Dendritic cell treated with granulocyte-macrophage colony-stimulating factor and Interleukin-4, amounts not matched to agents 40 ng/mL and 50 ng/mL, for 4 days (primary cell): ENCODE measurements at regions not wholly inside any gene's neighbourhood (a gene's known extent, or its start where the extent isn't known, plus 50 kb on each side); places are given as distances from the start of the nearest gene placed in this dataset.

Experiments
- H3K27ac Mint-ChIP-seq: one replicate; pipeline ENCODE4 v1.8.0; 2022; ENCODE audit warnings: mild to moderate bottlenecking, mixed read lengths
- H3K27me3 Mint-ChIP-seq: one replicate; pipeline ENCODE4 v1.8.0; 2022; ENCODE audit warnings: mild to moderate bottlenecking, mixed read lengths
- H3K36me3 Mint-ChIP-seq: one replicate; pipeline ENCODE4 v1.8.0; 2022; ENCODE audit warnings: low read depth, mixed read lengths
- H3K4me1 Mint-ChIP-seq: one replicate; pipeline ENCODE4 v1.8.0; 2022; ENCODE audit warnings: low read depth, mixed read lengths
- H3K4me3 Mint-ChIP-seq: one replicate; pipeline ENCODE4 v1.8.0; 2022; ENCODE audit warnings: mild to moderate bottlenecking, moderate library complexity, mixed read lengths
- H3K9me3 Mint-ChIP-seq: one replicate; pipeline ENCODE4 v1.8.0; 2022; ENCODE audit warnings: mixed read lengths
- intact Hi-C: fragments of 100-400 bp; cut with micrococcal nuclease; formaldehyde crosslinking; loops from one replicate; pipeline ENCODE4 v1.15.0; 2022

DNA sequence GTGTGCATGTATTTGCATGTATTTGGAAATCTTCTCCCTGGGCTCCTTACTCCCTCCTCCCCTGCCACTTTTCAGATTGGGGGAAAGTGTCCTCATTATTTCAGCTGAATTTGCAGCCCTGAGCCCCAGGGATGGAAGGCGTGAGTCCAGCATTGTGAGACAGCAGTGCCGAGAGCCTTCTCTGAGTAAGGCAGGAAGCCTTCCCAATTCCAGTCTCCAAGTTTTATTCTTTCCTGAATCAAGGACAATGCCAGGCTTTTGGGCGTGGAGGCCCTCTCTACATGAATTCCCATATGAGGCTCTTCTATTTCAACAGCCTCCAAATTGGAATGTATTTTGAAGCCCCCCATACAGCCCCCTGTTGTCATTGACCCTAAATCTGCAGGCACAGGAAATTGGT is 163.5 kb downstream of the ACKR3 start:
- Mint-ChIP-seq H3K27ac (no peak overlapping the region), H3K4me3 (no peak overlapping the region), H3K27me3 (peaks cover 28% of the 10 kb centered on the region), H3K9me3 (no peaks in the 10 kb centered on the region), H3K4me1 (peaks cover 7% of the 10 kb centered on the region), H3K36me3 (no peaks in the 10 kb centered on the region)
- intact Hi-C loops, result no loop called here

DNA sequence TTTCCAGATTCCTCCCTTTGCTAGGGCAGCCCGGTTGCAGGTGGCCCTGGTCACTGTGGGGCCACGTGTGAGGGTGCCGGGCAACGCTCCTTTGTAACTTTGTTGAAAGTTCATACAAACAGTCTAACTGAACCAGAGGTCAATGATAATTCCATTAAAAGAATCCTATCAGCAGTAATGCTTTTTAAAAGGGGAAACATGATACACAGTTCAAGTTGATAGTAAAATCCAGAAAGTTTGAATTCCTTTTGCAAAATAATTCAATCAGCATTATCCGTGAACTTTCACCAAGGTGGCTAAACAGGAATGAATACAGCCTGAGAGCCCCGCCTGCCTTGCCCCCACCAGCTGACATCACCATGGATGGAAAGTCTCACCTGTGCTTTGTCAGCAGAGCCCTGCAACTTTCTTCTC is 166.2 kb downstream of the ACKR3 start:
- peaks cover 35% of the 10 kb centered on the region for H3K27me3 Mint-ChIP-seq
- no peak overlapping the region for H3K4me3 Mint-ChIP-seq
- peaks cover 11% of the 10 kb centered on the region for H3K9me3 Mint-ChIP-seq
- H3K27ac Mint-ChIP-seq, result no peak overlapping the region
- peaks cover 14% of the 10 kb centered on the region for H3K4me1 Mint-ChIP-seq
- intact Hi-C loops, result no loop called here
- H3K36me3 Mint-ChIP-seq, result no peaks in the 10 kb centered on the region

DNA sequence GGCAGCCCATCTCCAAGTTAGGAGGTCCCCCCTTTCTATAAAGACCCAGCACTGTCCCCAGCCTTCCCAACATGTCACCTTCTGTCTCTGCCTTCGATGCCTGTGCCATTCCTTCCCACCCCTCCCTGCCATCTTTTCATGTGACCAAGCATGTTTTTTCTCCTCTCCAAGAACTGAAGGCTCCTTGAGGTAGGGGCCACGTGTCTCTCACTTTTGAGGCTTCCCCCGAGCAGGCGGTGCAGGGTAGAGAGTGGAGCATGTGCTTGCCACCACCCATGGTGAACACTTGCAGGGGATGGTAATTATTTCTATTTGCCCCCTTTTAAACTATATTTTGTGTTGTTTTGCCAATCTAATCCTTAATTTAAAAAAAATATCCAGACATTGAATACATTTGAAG is 168.4 kb downstream of the ACKR3 start:
- Mint-ChIP-seq H3K4me3 (no peak overlapping the region), H3K27ac (no peak overlapping the region), H3K27me3 (peaks cover 34% of the 10 kb centered on the region), H3K9me3 (peaks cover 11% of the 10 kb centered on the region), H3K36me3 (no peaks in the 10 kb centered on the region), H3K4me1 (peaks cover 17% of the 10 kb centered on the region)
- intact Hi-C loops, result no loop called here

DNA sequence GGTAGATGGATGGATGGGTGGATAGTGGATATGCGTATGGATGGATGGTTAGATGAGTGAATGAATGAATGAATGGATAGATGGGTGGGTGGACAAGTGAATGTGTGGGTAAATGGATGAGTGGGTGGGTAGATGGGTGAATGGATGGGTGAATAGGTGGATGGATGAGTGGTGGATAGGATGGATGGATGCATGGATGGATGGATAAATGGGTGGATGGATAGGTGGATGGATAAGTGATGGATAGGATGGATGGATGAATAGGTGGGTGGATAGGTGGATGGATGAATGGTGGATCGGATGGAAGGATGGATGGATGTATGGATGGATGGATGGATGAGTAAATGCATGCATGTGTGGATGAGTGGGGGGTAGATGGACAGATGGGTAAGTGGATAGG is 169.3 kb downstream of the ACKR3 start:
- H3K27me3 Mint-ChIP-seq, result peaks cover 29% of the 10 kb centered on the region
- no peak overlapping the region for H3K27ac Mint-ChIP-seq
- H3K4me3 Mint-ChIP-seq, result no peak overlapping the region
- H3K9me3 Mint-ChIP-seq, result peaks cover 11% of the 10 kb centered on the region
- H3K36me3 Mint-ChIP-seq, result no peaks in the 10 kb centered on the region
- peaks cover 25% of the 10 kb centered on the region for H3K4me1 Mint-ChIP-seq
- intact Hi-C loops, result no loop called here

DNA sequence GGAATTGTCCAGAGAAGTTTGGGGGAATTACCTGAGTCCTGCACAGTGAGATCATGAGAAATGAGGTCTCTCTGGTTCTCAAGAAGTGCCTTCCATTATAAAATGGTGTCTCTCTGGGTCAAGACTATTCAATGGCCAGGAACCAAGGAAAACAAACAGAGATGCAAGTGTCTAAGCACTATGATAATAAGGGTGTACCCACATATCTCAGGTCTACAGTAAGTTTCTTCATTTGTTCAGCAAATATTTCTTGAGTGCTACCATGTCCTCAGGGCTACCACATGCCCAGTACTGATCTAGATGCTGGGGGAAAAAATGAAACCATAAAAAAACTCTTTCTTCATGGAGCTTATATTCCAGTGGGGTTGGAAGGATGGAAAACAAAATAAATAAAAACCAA is 170.0 kb downstream of the ACKR3 start:
- Mint-ChIP-seq H3K27me3 (peaks cover 33% of the 10 kb centered on the region), H3K27ac (no peak overlapping the region), H3K4me3 (no peak overlapping the region), H3K36me3 (no peaks in the 10 kb centered on the region), H3K9me3 (peaks cover 11% of the 10 kb centered on the region), H3K4me1 (peaks cover 31% of the 10 kb centered on the region)
- intact Hi-C loops, result no loop called here

DNA sequence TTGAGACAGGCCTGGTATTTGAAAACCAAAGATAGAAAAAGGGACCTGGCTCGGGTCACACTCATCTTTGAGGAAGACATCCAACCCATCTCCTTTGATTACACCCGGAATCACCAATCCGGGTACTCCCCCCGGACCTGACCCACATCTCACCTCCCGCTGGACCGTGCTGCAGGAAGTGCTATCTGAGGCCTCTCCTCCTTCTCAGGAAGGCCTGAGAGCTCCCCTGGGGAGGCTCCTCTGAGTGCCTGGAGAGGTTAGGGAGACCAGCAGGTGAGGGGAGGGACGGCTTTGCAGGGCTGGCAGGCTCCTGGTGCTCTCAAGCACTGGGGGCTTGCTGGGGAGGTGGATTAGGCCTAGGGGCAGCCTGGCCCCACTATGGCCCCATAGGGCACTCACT is 170.9 kb downstream of the ACKR3 start:
- peaks cover 31% of the 10 kb centered on the region for H3K4me1 Mint-ChIP-seq
- peaks cover 30% of the 10 kb centered on the region for H3K27me3 Mint-ChIP-seq
- H3K4me3 Mint-ChIP-seq, result no peak overlapping the region
- no peaks in the 10 kb centered on the region for H3K36me3 Mint-ChIP-seq
- H3K9me3 Mint-ChIP-seq, result peaks cover 11% of the 10 kb centered on the region
- H3K27ac Mint-ChIP-seq, result no peak overlapping the region
- intact Hi-C loops, result no loop called here

DNA sequence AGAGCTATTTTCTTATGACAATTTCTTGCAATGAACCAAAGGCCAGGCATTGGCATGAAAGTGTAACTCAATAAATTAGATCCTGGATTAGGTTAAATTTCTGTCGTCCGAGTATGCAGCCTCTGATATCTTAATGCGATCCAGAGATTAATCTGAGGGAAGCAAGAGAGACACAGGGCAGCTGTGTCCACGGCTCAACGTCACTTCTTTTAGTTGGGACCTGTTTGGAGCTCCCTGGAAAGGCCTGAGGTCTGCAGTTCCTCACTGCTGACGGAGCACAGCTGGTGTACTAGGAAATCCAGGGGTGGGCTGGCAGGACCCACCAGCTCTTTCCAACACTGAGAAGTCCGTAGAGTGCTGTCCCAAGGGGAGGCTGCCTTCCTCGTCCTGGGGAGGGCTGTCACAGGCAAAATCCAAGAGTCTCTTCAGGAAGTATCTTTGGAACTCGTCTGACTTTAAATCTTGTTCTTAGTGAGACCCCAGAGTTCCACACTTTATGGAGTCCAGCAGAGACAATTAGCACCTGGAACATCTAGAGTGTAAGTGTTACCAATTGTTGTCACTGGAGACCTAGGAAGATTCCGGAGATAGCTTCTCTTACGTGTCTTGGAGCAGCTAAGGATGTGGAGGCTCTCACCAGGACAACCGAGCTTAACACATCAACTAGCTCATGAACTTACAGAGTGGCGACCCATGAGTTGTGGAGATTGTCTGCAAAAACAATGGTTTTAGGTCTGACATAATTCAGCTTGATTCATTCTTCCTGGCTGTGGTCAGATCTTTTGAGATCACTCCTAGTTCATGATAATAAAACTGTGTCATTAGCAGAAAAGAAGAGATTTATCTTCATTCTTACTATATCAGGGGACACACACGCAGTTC is 173.7 kb downstream of the ACKR3 start:
- peaks cover 10% of the 10 kb centered on the region for H3K9me3 Mint-ChIP-seq
- no peak overlapping the region for H3K27ac Mint-ChIP-seq
- intact Hi-C loops, result no loop called here
- no peaks in the 10 kb centered on the region for H3K36me3 Mint-ChIP-seq
- peaks cover 43% of the 10 kb centered on the region for H3K4me1 Mint-ChIP-seq
- H3K4me3 Mint-ChIP-seq, result no peak overlapping the region
- H3K27me3 Mint-ChIP-seq, result peaks cover 13% of the 10 kb centered on the region

DNA sequence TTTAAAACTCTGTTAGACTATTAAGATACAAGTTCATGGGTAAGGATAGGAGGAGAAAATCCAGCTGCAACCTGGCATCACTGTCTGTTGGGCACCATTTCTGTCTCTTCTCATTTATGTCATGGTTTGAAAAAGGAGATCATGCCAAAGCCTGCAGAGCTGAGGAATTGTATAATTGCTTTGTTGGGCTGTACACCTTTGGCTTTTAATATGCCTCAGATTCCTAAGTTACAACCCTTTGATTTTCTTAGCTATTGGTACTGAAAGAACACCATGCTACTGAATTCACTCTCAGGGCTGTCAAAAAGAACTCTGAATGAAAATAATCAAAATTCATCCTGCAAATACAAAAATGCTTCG is 174.3 kb downstream of the ACKR3 start:
- intact Hi-C loops, result no loop called here
- Mint-ChIP-seq H3K4me1 (peaks cover 49% of the 10 kb centered on the region), H3K4me3 (no peak overlapping the region), H3K27me3 (peaks cover 8% of the 10 kb centered on the region), H3K9me3 (peaks cover 4% of the 10 kb centered on the region), H3K27ac (no peak overlapping the region), H3K36me3 (no peaks in the 10 kb centered on the region)

DNA sequence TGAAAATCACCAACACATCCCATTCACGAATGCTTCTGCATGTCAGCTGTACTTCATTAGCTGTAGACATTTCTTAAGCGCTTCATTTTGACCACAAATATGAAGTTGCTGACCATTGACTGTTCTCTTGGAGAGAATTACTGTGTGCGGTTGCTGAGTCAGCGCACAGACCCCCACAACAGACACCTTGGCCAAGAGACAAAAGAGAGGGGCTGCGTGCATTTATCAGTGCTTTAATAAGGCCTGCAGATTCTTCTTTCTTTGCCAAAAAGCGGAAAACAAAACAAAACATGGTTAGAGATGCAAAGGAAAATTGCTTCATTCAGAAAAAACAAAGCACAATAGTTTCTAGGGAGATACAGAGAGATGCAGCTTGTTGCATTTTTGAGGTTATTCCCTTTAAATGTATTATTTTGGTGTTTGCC is 174.7 kb downstream of the ACKR3 start:
- Mint-ChIP-seq H3K27me3 (peaks cover 9% of the 10 kb centered on the region), H3K36me3 (no peaks in the 10 kb centered on the region), H3K9me3 (no peaks in the 10 kb centered on the region), H3K4me1 (peaks cover 53% of the 10 kb centered on the region), H3K4me3 (no peak overlapping the region), H3K27ac (no peak overlapping the region)
- intact Hi-C loops, result no loop called here

DNA sequence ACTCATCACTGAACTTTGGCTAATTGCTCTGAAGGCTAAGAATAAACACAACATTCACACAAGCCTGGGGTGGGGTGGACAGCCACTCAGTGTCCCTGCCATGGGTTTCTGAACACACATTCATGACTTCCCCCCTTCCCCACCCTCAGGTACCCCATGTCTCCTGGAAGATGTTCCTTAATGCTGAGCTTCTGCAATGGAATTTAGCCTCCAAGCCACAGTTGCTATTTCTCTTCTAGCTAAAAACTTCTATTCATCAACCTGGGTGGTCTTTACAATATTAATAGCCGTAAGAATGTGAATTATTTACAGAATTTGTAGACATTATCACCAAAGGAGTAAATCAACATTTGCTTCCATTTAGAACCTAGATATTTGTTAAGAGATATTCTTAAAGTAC is 175.1 kb downstream of the ACKR3 start:
- H3K9me3 Mint-ChIP-seq, result no peaks in the 10 kb centered on the region
- peaks cover 13% of the 10 kb centered on the region for H3K27me3 Mint-ChIP-seq
- H3K4me3 Mint-ChIP-seq, result no peak overlapping the region
- peaks cover 57% of the 10 kb centered on the region for H3K4me1 Mint-ChIP-seq
- H3K27ac Mint-ChIP-seq, result no peak overlapping the region
- intact Hi-C loops, result no loop called here
- H3K36me3 Mint-ChIP-seq, result no peaks in the 10 kb centered on the region

DNA sequence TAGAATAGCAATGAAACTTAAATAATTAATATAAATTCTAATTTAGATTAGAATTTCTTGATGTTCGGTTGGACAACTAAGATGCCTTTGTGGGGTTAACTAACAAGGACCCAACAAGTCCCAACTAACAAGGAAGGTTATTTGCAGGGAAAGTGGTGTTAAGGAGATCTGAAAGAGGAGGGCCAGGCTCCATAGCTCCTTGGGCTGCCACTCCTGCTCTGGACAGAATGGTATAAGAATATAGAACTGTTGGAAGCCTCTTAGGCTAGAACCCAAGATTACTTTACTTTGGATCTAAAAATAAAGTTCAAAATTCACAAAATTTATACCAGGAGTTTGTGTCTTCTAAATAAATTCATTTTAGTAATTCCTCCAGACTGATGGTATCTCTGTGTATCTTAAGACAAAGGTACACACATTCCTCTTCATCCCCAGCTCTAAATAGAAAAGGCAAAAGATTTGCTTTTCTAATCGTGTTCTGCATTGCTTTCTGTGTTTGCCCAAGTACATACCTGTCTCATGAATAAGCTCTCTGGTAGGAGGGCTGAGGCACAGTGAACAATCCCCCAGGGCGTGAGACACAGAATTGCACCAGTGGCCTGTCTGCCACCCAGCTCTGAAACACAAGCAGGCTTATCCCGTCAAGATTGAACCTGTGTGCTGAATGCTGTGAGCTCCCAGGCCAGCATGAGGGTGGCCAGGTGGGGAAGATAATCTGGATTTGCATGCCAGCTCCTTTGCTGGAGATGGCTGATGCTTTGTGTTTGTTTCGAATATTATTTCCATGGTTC is 176.0 kb downstream of the ACKR3 start:
- H3K4me3 Mint-ChIP-seq, result no peak overlapping the region
- H3K36me3 Mint-ChIP-seq, result no peaks in the 10 kb centered on the region
- H3K27ac Mint-ChIP-seq, result no peak overlapping the region
- intact Hi-C loops, result no loop called here
- H3K27me3 Mint-ChIP-seq, result peaks cover 22% of the 10 kb centered on the region
- H3K4me1 Mint-ChIP-seq, result peaks cover 59% of the 10 kb centered on the region
- H3K9me3 Mint-ChIP-seq, result no peaks in the 10 kb centered on the region

DNA sequence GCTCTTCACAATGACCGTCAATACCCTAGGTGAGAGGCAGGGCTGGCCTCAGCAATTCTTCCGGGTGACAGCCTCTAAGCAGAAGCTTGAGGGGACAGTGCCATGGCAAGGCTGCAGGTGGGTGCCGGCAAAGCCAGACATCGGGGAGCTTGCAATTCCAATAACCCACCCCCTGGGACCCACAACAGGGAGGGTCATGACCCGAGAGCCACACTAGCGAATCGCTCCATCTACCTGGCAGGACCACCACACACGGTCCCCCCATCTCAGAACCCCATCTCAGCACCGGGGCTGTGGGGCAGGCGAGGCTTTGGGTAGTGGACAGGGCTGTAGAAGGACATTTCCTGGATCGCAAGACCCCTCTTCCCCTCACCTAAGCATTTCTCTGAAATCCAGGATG is 177.2 kb downstream of the ACKR3 start:
- intact Hi-C loops, result no loop called here
- H3K27me3 Mint-ChIP-seq, result peaks cover 22% of the 10 kb centered on the region

DNA sequence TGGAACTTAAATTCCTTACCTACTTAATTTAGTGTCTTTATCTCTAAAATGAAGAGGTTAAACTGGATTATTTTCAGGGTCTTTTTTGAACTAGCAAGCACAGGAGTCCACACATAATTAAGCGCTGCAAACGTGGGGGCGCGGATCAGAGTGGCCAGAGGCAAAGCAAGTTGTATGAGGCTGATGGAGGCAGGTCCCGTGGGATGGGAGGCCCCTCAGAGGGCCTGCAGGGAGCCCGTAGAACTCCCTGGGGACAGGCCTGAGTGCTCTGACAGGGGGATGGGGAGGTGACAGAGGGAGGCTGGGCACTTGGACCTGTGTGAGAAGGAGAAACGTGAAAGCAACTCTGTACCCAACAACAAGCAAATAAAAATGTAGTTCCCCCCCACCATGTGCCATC is 177.8 kb downstream of the ACKR3 start:
- no peaks in the 10 kb centered on the region for H3K36me3 Mint-ChIP-seq
- H3K9me3 Mint-ChIP-seq, result no peaks in the 10 kb centered on the region
- H3K4me1 Mint-ChIP-seq, result peaks cover 63% of the 10 kb centered on the region
- H3K27ac Mint-ChIP-seq, result no peak overlapping the region
- H3K27me3 Mint-ChIP-seq, result peaks cover 26% of the 10 kb centered on the region
- intact Hi-C loops, result no loop called here
- H3K4me3 Mint-ChIP-seq, result no peak overlapping the region

More for the DNA sequence above, 177.2 kb downstream of the ACKR3 start:
- H3K4me1 Mint-ChIP-seq, result peaks cover 68% of the 10 kb centered on the region
- no peaks in the 10 kb centered on the region for H3K36me3 Mint-ChIP-seq
- no peak overlapping the region for H3K27ac Mint-ChIP-seq
- no peaks in the 10 kb centered on the region for H3K9me3 Mint-ChIP-seq
- no peak overlapping the region for H3K4me3 Mint-ChIP-seq

DNA sequence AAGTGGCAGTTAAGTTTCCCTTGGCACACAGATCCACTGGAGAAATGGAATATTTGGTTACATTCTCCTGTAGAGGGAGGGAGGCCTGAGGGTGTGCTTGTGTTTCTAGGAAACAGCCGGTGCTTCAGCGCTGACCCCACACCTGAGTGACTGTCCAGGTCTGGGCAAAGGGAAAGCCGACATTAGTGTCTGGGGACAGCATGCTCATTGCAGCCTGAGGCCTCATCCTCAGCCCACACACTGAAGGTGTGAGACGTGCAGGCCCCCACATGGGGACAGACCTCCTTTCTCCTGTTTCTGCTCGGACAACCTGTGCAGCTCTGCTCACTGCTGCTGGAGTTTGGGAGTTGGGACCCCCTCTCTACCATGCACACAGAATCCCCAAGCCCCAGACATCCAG is 178.3 kb downstream of the ACKR3 start:
- H3K27me3 Mint-ChIP-seq, result peaks cover 26% of the 10 kb centered on the region
- no peaks in the 10 kb centered on the region for H3K9me3 Mint-ChIP-seq
- no peak overlapping the region for H3K4me3 Mint-ChIP-seq
- no peaks in the 10 kb centered on the region for H3K36me3 Mint-ChIP-seq
- no peak overlapping the region for H3K27ac Mint-ChIP-seq
- peaks cover 62% of the 10 kb centered on the region for H3K4me1 Mint-ChIP-seq
- intact Hi-C loops, result no loop called here
